Fibroblast of skin of left biceps (primary cell): ENCODE measurements at regions not wholly inside any gene's neighbourhood (a gene's known extent, or its start where the extent isn't known, plus 50 kb on each side); places are given as distances from the start of the nearest gene placed in this dataset.

Source experiments
- DNase-seq, 2 experiments: peaks; one replicate each; pipeline ENCODE4 v3.0.0-alpha.2; 2013; ENCODE audit warnings: low read depth in 2 of 2

DNA sequence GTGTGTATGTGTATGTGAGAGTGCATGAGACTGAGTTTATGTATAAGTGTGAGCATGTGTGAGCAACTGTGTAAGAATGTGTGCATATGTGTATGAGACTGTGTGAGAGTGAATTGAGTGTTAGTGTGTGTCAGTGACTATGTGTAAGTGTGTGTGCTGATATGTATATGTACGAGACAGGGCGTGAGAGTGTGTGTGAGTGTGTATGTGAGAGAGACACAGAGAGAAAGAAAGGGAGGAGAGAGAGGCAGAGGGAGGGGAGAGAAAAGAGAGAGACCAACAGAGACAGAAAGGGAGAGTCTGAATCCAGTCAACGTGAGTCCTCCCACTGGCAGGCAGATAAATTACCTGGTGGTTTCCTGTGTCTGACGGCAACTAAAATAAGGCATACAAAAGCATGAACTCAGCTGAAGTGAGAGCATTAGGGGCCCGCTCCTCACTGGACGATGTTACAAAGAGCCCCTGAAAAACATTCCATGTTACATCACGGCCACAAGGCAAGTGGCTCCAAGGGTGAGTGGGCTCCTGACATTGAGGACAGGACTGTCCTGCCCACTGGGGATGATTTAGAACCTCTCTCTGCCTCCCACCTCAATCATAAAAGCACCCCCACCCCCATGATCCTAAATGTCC is 66.6 kb upstream of the TIAM1 start:
- no peak for DNase-seq

DNA sequence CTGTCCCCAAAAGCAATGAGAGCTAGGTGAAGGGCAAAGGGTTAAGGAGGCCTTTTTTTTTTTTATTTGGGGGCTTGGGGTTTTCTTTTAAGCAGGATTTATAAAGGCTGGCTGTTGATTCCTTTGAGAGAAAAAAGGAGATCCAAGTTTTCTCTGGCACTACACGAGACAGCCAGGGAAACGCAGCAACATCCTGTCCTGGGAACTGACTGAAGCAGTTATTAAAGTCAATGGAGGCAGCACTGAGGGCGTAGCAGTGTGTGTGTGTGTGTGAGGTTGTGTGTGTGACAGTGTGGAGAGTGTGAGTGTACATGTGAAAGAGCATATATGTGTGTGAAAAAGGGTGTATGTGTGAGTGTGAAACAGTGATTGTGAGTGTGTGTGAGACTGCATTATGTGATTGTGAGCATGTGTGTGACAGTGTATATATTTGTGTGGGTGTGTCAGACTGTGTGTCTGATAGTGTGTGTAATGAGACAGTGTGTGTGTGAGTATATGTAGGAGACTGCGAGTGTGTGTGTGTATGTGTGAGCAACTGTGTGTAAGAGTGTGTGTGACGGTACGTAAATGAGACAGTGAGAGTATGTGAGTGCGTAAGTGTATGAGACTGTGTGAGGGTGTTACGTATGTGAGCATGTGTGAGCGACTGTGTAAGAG is 65.9 kb upstream of the TIAM1 start:
- DNase-seq: no peak

DNA sequence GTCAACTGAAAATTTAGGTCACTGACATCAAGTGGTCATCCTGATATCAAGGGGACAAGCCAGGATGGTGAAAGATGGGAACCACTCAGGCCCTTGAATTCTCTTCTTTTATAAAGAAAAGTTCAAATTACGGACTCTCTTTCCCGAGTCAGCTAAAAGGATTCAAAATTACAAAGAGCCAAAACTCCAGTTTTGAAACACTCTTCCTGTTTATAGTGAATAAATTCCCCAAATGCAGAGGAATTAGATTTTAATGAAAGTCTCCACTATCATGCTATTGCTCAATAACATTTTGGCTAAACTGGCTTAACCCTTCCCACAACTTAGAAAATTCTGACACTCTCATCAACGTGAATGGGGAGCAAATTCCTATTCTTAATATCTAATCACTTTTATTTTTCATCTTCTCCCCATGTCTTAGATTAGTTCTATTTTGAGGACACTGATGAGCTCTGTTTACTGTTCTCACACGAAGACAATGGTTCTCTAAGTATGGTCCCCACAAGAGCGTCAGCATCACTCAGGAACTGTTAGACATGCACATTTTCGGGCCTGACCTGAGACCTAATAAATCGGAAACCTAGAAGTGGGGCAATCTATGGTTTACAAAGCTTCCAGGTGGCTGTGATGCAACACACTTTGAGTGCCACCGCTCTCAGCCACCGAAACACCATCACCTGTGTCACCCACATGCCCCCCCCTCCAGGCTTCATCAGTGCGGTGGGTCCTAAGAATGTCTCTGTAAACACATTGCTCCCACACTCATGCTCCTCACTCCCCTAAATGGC is 64.4 kb upstream of the TIAM1 start:
- DNase-seq: no peak

DNA sequence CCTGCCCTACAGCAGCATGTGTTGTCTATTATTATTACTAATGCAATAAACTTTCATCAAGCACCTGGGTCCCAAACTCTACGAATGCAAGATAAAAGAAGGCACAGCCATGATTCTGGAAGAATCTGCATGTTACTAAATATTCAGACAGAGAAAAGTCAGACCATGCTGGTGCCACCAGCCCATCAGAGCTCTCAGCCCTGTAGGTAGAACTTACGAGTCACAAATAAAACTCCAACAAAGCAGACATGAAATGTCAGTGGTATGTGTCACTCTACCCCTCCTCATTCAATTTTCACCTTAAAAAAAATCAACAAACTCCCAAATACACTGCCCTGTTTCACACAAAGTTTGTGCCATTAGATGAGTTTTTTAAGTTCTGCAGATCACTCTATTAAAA is 62.4 kb upstream of the TIAM1 start:
- no peak for DNase-seq

DNA sequence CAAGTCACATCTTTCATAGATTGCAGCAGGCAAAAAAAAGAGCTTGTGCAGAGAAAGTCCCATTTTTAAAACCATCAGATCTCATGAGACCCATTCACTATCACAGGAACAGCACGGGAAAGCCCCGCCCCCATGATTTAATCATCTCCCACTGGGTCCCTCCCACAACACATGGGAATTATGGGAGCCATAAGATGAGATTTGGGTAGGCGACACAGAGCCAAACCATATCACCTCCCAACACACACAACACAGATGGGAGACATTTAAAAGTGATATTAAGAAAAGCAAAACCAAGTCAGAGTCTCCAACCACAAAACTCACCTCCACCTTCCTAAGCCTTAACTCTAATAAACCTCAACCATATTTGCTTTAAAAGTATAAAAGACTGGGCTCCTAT is 61.5 kb upstream of the TIAM1 start:
- DNase-seq: no peak

DNA sequence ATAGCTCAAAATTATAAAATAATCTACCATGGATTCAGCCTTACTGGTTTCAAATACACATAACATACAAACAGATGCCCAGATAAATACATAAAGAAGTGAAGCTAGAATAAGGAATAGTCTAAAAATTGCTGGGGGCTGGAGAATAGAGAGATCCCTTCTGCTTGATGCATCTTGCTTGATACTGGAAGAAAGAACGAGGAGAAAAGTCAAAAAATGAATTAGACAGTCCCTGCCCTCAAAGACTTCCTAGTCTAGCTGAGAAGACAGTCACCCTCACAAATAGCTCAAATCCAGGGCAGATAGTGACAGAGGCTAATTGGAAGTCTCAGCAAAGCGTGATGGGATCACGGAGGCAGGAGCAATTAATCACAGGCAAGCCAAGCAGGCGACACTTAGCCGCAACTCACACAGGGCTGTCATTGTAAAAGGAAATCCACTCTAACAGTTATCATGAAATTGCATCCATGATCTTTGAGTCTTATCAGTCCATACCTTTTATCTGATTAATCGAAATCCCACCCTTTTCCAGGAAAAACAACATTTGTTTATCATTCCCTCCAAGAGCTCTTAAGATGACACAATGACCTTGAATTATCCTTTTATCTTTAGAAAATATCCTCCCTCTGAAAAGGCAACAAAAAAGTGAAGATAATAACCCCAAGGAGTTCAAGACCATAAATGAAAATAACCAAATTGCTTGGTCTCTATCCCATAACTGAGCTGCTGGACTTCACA is 59.7 kb upstream of the TIAM1 start:
- no peak for DNase-seq

DNA sequence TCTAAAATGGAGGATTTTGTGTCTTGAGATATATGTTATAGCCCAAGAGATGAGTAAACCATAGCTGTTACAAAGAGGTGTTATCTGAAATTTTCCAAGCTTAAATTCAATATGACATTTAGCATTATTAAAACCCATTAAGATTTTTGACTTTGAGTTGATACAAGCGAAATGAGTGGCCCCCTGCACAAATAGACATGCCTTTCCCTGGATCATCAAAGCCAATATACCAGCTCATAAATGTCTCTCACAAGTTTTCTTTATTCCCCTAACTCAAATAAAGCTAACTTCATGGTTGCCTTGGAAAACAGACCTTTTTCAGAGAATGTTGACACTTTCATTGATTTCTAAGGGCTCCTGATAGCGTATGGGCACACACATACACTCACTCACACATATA is 55.5 kb upstream of the TIAM1 start:
- DNase-seq: no peak

DNA sequence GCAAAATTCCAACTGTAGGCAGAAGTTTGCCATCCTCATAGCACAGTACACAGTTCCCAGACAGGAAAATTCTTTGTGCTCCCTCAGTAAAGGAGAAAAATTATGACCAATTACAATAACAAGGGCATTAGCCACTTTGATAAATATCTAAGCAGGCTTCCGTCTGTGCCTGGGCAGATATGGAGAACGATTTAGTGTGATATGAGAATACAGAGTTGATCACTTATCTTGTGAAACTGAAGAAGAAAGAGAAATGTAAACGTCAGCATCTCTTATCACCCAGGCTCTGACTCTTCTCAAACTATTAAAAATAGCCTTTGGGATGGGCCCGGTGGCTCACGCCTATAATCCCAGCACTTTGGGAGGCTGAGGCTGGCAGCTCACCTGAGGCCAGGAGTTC is 54.5 kb upstream of the TIAM1 start:
- no peak for DNase-seq

DNA sequence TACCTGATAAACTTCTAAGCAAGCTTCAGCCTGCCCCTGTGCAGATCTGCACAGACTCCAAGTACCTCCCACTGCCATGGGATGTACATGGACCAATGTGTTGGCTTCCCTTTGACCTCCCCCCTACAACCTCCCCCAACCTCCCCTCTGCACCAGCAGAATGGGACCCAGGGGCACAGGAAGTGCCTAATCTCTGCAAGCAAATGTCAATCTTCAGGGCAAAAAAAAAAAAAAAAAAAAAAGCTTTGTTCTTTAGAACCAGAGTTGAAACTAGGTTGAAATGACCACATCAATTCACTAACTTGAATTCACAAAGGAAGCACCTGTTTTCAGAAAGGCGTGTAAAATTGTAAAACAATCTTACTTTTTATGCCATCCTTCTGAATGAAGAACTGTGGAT is 53.9 kb upstream of the TIAM1 start:
- no peak for DNase-seq

DNA sequence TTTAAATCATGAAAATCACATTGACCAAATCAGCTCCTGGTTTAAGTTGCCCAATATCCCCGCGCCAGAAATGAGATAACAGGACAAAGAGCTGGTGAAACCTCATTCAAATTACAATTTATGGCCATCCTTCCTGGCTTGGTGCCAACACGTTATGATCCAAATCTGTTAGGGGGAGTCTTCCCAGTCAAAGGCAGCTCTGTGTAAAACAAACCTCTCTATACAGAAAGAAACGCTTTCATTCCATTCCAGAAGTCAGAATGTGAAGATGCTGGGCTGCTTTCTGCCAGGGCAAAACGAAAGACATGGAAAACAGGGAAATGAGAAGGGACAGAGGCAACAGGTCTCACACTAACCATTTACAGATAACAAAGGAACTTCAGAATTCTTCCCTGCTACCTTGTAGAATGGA is 53.5 kb upstream of the TIAM1 start:
- DNase-seq: no peak

DNA sequence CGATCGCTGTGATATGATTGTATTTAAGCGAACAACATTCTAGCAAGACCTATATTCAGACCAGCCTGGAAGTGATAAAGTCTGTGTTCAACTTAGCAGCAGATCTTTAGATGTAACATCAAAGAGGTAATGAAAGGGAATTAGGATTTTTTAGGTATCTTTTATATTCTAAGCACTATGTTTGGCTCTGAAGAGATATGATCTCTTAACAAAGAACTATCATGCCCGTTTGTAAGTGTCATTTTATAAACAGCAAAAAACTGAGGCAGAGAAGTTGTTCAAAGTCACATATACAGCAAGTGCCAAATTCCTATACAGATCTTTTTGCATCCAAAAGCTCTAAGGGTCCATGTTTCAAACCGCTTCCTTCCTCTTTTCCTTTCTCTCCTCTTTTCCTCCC is 53.0 kb upstream of the TIAM1 start:
- no peak for DNase-seq

DNA sequence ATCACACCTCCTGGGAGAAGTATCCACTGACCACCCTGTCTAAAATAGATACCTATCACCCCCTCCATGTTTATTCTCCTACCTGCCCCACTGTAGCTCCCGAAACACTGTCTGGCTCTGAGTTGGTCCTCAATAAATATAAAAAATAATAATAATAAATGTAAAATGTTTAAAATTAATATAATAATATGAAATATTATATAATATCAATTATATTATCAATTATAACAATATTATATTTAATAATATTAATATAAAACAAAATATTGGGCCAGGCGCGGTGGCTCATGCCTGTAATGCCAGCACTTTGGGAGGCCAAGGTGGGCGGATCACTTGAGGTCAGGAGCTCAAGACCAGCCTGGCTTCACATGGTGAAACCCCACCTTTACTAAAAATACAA is 52.3 kb upstream of the TIAM1 start:
- DNase-seq: no peak

DNA sequence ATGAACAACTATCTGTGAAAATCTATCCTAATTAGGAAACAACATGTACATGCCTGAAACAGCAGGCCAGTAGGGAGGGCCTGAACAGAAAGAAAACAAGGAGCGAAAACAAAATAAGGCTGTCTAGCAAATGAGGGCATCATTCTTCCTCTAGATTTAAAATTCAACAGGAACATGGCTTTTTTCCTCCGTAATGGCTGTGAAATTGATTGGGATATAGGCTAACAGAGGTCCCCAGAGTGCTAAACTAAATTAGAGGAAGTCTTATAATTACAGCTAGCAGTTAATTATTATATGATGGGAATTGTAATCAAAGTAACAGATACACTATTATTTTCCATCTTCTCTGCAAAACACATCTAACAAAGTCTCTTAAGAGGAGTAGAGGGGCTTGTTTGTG is 51.7 kb upstream of the TIAM1 start:
- no peak for DNase-seq

DNA sequence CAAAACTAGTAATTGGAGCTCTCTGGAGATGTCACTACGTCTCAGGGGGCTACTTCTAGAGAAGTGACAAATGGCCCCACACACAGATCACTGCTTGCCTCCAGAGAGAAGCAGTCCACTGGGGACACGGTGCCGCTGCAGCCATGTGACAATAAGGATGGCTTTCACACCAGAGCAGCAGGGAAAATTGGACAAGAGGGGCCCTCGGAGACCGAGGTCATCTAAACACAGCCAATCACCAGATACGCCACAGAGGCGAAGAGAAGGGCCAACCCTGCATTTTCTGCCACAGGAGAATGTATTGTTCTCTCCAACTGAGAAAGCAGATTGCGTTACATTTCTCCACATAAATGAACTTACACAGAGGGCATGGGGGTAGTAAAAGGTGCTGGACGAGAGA is 51.2 kb upstream of the TIAM1 start:
- DNase-seq: no peak

DNA sequence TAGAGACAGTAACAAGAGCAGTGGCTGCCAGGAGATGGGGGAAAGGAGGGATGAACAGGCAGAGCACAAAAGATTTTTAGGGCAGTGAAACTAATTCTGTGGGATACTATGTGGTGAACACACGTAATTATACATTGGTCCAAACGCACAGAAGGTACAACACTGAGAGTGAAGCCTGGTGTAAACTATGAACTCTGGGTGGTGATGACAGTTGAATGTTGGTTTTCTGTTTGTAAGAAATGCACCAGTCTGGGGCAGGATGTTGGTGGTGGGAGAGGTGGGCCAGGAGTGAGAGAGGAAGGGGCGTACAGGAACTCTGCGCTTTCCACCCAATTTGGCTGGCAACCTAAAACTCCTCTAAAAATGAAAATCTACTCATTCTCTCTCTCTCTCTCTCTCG is 50.2 kb upstream of the TIAM1 start:
- DNase-seq: no peak
